H1 (cell line): ENCODE measurements at regions not wholly inside any gene's neighbourhood (a gene's known extent, or its start where the extent isn't known, plus 50 kb on each side); places are given as distances from the start of the nearest gene placed in this dataset.

Experiments
- BRCA1 ChIP-seq: IDR thresholded peaks from 2 replicates; pipeline ENCODE4 v1.6.1; 2012; ENCODE audit warnings: low read depth, low read length, improper control_type of control experiment
- CBX5 ChIP-seq: fragments of 300-800, 300-1000 bp; sonication (generic); IDR thresholded peaks from 2 replicates; pipeline ENCODE4 v1.7.1; 2016; ENCODE audit warnings: antibody characterized with exemption, low read length, low read depth
- PHF8 ChIP-seq: fragments of 200-600 bp; sonication (generic); conservative IDR thresholded peaks from 2 replicates; pipeline ENCODE4 v1.7.1; 2012; ENCODE audit warnings: low read depth, mild to moderate bottlenecking, inconsistent platforms, low read length, moderate library complexity
- RBBP5 ChIP-seq: IDR thresholded peaks from 2 replicates; pipeline ENCODE4 v1.7.1; 2012; ENCODE audit warnings: low read depth, mild to moderate bottlenecking, inconsistent platforms, low read length, moderate library complexity, borderline replicate concordance
- YY1 ChIP-seq: IDR thresholded peaks from 2 replicates; pipeline ENCODE4 v1.6.1; 2011; ENCODE audit warnings: low read depth, mild to moderate bottlenecking, low read length

GRCh38 chr7:137172105-137172590 is 171.4 kb downstream of the PTN start (continued):
- TF ChIP-seq BRCA1 (no peak), PHF8 (no peak), RBBP5 (no peak), CBX5 (no peak), YY1 (no peak)
